Amygdala (tissue), 56 donors: ENCODE measurements at regions not wholly inside any gene's neighbourhood (a gene's known extent, or its start where the extent isn't known, plus 50 kb on each side); places are given as distances from the start of the nearest gene placed in this dataset.
A peak's percentile ranks its signal among the peaks of the same experiment; 100 is the strongest.
"Not testable (repeated sequence)": the region's sequence is repeated elsewhere in the genome, so short reads cannot be mapped to it uniquely, and the experiment has no call there.

Experiments
- DNase-seq, 56 donors: peaks; one replicate each; lab custom pipeline; 2025; lab: John Stamatoyannopoulos, UW

GRCh38 chr14:89700801-89701200 lies 253.7 kb downstream of the EFCAB11 start:
- DNase-seq = no peak

GRCh38 chr14:89699071-89699470 lies 255.5 kb downstream of the EFCAB11 start:
- no peak for DNase-seq

GRCh38 chr14:89697281-89698060 lies 257.1 kb downstream of the EFCAB11 start:
- no peak for DNase-seq

DNA sequence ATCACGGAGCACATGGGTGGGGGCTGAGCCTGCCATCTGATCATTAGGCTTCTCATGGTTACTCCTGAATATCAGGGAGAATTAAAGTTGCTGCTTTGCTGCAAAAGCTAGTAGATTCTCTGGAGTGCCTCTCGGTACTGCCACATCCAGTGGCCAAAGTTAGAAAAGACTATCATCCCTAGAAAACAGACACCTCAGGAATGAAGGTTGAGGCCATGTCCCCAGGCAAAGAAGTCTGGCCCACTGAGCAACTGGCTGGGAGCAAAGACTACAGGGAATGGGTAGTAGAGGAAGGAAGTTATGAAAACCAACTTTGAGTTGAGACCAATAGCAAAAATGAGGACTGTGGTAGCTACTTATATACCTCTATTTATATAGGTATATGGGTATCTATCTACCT lies 258.7 kb downstream of the EFCAB11 start:
- no peak for DNase-seq

GRCh38 chr14:89690139-89690538 lies 264.4 kb downstream of the EFCAB11 start:
- no peak for DNase-seq

- not testable (repeated sequence) for DNase-seq
These were observed 264.8 kb downstream of the EFCAB11 start for GRCh38 chr14:89689711-89690110.

- no peak for DNase-seq
These were observed 265.9 kb downstream of the EFCAB11 start for GRCh38 chr14:89688507-89689211.

DNA sequence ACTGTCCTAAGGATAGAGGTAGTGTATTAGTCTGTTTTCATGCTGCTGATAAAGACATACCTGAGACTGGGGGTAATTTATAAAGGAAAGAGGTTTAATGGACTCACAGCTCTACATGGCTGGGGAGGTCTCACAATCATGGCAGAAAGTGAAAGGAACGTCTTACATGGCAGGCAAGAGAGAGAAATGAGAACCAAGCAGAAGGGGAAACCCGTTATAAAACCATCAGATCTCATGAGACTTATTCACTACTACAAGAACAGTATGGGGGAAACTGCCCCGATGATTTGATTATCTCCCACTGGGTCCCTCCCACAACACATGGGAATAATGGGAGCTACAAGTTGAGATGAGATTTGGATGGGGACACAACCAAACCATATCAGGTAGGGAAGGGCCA lies 267.4 kb downstream of the EFCAB11 start:
- not testable (repeated sequence) for DNase-seq

- no peak for DNase-seq
These were observed 267.1 kb upstream of the FOXN3 start for GRCh38 chr14:89684139-89684538.

DNA sequence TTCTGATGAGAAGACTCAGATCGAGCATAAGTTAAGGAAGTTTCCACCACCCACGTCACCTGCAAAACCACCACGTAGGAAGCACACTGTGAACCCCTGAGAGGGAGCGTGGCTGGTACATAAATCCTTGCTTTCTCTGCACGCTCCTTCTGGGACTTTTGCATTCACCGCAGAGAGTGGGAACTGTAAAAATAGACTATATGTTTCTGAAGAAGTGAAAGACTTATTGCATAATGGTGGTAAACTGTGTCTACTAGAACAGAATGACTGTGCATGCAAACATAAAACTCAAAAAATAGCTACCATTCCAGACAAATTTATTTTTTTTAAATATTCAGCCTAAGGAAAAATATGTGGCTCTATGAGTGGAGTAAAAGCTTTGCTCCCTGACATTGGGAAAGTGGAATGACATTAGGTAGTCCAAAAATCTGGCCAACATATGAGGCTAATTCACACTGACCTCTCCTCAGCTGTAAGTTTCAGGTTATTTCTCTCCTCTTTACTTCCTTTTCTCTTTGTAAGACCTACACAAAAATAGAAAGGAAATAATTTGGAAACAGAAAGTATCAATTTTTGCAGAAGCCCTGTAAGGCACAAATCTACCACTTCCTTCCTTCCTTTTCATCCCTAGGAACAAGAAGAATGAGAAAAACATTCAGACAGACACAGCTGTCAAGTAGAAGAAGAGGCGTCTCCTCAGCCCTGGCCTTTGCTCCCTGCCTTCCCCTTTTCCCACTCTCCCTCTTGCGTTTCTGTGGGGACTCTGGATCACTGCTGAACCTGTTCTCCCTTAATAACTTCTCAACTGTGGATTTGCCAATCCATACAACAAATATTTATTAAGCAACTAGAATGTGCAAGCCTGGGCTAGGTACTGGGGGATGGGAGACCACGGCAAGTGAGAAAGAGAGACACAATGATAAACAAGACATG lies 264.3 kb upstream of the FOXN3 start:
- peak in 16 of 56 donors; percentile 2 to 34 (median 12) for DNase-seq

DNA sequence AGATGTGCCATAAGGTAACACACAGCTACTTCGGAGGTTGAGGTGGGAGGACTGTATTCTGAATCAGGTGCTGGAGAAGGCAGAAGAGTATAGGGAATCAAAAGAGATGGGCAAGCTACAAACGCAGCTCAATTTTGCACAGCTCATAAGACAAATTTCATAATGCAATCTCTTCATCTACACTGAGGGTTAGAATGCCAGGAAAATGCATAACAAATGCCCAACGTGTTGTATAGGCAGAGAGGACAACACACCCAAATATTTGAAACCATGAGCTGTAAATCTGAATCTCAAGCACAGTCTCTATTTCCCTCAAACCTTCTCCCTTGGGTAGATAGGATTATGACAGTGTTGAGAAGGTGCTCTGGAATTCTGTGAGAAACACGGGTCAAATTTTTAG lies 263.1 kb upstream of the FOXN3 start:
- DNase-seq = no peak

GRCh38 chr14:89678768-89679167 lies 261.7 kb upstream of the FOXN3 start:
- DNase-seq = no peak

DNA sequence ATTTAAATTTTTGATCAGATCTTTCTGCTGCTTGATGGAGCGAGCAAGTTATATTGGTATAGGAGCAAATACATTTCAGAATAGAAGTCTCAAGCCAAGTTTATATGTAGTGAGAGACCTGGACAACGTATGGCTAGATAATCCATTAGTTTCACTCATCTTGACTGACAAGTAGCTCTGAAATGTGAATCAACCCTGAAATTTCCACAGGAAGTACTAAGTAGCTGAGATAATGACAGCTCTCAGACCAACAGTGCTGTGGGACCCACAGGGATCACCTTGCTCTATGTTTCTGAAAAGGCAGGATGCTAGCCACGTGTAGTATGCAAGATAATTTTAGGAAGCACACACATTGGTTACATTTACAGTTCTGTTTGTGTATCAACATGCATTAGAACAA lies 258.6 kb upstream of the FOXN3 start:
- no peak for DNase-seq

DNA sequence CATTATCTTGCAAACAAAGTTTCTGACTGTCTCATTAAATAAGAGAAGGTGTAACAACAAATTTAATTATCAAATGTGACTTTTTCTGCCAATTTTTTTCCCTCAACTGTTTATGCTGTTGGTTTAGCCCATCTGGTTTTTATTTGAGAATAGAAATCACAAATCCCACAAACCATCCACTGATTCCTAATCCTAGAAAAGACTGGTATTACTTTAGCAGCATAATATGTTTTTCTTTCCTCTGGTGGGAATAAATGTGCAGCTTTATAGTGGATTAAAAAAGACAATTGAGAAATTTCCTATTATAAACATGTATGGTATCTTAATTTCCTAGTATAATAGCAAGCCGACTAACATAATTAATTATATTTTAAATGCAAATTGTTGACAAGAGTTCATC lies 257.9 kb upstream of the FOXN3 start:
- no peak for DNase-seq

DNA sequence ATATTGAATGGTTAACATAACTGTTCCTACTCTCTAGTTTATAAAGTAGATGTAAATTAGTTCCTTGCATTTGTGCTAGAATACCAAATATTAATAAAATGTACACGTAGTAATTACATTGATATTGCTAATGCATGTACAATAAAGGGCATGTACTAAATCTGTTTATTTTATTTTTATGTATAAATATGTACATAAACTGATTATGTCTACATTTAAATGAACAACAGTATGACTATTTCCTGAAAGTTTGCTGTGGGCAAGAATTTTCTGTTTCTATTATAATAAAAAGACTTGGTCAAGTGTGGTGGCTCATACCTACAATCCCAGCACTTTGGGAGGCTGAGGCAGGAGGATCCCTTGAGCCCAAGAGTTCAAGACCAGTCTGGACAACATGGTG lies 257.2 kb upstream of the FOXN3 start:
- no peak for DNase-seq

GRCh38 chr14:89673512-89674225 lies 256.6 kb upstream of the FOXN3 start:
- no peak for DNase-seq

DNA sequence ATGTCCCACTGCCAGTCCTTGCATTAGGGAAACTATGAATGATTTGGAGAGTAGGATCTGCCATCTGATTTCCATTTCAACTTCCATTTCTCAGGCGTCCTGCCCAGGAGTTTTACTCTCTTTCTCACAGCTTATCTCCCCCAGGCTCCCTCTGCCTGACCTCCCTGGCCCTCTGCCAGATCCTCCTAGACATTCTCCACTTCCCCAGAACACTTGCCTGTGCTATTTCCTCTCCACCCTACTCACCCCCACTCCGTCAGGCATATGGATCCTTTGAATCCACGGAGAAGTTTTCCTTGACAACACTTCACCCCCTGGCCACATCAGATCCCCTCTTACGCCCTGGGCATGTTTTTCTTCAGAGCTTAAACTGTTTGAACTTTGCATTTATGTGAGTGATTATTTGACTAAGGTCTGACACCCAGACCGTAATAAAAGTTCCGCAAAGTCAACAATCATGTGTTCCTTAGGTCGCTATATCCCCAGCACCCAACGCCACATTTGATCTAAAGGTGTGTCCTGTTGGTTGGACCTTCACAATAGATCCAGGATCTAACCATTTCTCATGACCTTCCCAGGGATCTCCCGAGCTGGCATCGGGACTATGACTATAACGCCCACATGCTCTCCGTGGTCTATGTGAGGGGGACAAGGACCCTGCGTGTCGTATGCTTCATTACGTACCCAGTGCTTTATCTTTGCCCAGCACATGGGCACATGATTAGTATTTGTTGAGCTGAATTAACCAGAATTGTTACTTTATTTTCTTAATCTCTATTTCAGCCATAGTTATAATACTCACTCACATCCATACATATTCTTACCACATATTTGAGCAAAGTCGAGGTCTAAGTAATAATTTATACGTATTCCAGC lies 255.8 kb upstream of the FOXN3 start:
- DNase-seq = peak in 3 of 56 donors; percentile 3 to 16 (median 6)

DNA sequence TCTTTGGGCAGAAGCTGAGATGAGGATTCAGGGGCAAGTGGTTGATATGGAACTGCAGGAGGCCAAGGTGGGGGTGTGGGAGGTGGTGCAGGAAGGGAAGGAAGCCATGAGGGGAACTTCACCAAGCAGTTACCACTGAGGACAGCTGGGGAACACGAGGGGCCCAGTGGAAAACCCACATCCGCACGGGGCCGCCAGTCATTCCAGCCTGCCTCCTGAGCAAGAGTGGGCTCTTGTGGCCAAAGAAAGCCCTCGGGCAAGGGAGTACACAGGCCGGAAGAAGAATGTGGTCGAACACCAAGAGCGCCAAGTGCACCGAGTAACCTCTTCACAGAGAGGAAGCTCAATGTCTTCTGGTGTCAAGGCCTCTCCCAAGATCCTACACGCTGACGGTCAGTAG lies 252.2 kb upstream of the FOXN3 start:
- DNase-seq = peak in 25 of 56 donors; percentile 8 to 57 (median 19)

GRCh38 chr14:89667983-89668382 lies 250.9 kb upstream of the FOXN3 start:
- DNase-seq = no peak
